HG03097 (cell line): ENCODE measurements at regions not wholly inside any gene's neighbourhood (a gene's known extent, or its start where the extent isn't known, plus 50 kb on each side); places are given as distances from the start of the nearest gene placed in this dataset.
"Not testable (repeated sequence)": the region's sequence is repeated elsewhere in the genome, so short reads cannot be mapped to it uniquely, and the experiment has no call there.

Source experiments
- ATAC-seq: cut with Tn5 transposase; IDR thresholded peaks from one replicate; pipeline ENCODE4 v1.9.1; 2021; ENCODE audit not compliant: unreplicated experiment, low FRiP score

DNA sequence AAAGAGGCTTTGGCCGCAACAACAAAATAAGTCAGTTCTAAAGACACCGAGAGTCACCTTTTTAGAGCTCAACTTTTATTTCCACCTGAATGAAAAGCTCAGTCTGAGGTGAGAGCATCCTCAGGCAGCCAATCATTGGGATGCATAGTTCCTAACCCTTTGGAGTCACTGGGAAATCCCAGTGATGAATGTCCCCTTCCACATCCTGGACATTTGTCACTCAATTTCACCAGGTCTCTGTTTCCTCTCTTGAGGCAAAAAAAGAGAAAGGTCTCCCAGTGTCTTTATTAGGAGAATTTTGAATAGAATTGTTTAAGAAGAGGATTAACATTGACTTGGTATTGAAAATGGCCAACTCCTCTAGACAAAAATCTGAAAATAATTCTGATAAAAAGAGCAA lies 137.5 kb upstream of the SPRED1 start:
- no peak for ATAC-seq

DNA sequence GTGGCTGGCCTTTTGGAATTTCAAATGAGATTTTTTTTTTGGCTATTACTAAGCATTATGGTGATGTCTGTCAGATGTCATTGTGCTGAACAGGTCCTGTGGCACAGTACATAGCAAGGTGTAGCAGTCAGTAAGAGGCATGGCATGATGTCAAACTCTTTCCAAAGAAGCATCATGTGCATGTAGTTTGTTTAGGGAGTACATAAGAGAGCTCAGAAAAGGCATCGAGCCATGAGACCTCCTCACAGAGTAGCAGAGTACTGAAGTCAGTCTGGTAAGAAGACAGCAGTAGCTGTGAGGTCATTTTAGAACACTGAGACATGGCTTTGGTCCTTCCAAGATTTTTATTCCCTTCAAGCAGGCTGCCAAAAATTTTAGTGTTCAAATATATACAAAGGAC lies 134.9 kb upstream of the SPRED1 start:
- no peak for ATAC-seq

DNA sequence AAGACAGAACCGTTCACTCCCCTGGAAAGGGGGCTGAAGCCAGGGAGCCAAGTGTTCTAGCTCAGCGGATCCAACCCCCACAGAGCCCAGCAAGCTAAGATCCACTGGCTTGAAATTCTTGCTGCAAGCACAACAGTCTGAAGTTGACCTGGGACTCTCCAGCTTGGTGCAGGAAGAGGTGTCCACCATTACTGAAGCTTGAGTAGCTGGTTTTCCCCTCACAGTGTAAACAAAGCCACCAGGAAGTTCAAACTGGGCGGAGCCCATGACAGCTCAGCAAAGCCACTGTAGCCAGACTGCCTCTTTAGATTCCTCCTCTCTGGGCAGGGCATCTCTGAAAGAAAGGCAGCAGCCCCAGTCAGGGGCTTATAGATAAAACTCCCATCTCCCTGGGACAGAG lies 132.8 kb upstream of the SPRED1 start:
- not testable (repeated sequence) for ATAC-seq

DNA sequence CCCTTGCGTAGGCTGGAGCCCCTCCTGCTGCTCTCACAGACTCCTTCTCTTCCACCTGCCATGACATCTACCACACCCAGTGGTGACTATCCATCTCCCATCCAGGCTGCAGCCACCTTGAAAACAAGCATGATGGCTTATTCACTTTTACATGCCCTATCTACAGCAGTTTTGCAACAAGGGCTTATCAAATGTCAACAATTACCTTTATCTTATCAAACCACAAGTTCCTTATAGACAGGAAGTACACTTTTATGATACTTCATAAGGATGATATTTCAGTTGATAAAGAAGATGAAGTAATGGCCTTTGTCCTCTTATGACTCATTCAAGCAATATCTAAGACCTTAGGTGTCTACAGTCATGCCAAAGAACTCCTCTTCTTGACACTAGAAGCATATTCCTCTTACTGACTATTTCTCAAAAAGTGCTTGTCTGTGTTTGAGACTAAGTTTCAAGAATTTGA lies 125.3 kb upstream of the SPRED1 start:
- no peak for ATAC-seq

DNA sequence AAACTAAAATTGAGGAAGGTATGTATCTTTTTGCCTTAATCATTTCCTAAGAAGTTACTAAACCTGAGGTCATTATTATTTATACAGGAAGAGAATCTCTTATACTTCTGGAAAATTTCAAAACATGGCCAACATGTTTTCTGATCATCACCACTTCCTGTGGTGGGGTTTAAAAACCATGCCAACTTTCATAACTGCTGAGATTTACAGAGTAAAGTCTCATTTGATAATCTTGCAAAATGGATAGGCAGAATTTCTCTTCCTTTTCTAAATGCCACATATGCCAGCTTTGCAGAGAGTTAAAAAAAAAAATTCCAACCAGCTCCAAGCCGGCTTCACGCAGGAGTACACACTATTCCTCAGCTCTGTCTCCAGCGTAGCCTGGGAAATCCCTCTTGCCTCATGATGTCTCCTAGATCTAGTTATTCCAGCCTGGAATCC lies 124.3 kb upstream of the SPRED1 start:
- no peak for ATAC-seq

DNA sequence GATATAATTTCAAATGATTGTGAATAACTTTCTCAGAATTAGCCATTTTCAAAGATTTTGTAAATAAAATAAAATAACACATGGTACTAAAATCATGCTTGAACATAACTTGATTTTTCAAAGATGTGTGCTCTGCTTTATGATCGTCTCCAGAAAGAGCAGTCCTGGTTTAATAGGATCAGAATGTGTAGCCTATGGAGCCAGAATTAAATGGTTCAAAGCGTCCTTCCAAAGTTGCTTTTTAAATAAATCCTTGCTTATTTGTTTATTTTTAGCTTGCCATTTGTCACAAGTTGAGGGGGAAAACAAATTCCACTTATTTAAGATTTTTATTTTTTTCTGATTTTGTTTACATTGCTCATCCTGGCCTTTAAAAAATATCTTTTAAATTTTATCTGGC lies 123.7 kb upstream of the SPRED1 start:
- ATAC-seq, result no peak

GRCh38 chr15:38129531-38130204 lies 123.0 kb upstream of the SPRED1 start:
- ATAC-seq, result no peak

- no peak for ATAC-seq
Measured at GRCh38 chr15:38130205-38130567, 122.5 kb upstream of the SPRED1 start.

DNA sequence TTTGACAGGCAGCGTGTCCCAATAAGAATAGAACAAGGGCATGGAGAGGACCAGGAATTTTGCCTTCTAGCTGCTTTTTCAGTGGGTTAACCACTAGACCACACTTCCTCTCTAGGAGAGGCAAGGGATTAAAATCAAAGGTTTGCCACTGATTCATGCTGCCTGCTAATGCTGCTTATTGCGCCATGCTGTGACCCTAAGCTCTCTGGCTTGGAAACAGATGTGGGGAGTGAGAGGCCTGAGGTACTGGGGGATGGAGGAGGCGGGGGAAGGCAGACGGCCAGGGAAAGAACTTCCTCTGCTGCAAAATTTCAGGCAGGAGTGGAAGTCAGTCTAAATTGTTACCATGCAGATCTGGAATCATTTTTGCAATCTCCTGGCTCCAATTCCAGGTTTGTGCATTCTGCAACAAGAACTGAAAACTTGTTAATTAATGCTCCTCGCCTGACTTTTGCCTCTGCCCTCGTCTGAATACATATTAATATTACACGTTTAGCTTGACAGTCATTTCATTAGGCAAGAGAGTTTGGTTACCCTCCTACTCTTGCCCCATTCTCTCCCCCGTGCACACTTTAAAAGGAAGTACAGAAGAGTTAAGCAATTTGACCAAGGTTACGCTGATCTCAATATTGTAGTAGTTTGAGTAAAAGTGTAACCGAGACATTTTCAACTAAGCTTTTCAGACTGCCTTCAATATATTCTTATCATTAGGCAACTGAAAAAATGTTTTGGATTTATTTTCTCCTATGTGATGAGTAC lies 121.7 kb upstream of the SPRED1 start:
- no peak for ATAC-seq

DNA sequence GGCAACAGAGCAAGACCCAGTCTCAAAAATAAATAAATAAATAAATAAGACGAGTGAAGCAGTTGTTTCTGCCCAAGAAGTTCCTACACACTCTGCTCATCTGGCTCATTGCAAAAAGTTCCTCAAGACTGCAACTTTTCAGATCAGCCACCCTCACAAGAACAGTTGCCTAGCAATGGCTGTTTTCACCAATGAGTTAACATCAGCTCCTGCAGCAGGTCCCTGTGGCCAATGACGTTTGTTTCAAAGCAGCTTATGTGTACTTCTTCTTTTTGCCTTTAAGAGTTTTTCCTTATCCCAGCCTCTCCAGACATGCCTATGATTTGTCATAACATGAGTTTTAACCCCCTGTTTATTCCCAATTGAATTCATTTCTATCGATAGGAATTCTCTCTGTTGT lies 118.4 kb upstream of the SPRED1 start:
- no peak for ATAC-seq

GRCh38 chr15:38142195-38142594 lies 110.4 kb upstream of the SPRED1 start:
- ATAC-seq, result not testable (repeated sequence)

- no peak for ATAC-seq
Measured at GRCh38 chr15:38144921-38145320, 107.7 kb upstream of the SPRED1 start.

- ATAC-seq, result no peak
Measured at GRCh38 chr15:38145651-38146111, 107.0 kb upstream of the SPRED1 start.

DNA sequence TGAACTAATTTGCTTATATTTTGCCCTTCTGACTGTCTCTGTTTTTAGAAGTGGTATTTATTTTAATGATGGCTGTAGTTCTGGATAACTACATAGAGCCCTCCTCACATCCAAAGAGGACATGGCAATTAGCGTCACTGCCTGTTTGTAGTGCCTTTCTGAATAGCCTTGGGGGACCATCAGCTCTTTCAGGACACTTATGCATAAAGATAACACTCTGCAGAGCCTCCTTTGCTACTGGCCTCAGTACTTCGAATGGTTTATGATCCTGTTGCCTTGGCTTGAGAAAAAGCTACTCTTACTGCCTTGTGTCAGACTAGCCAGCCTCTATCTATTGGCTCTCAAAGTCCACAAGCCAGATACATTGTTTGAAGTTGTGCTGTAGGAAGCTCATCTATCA lies 105.4 kb upstream of the SPRED1 start:
- no peak for ATAC-seq

GRCh38 chr15:38148471-38148870 lies 104.2 kb upstream of the SPRED1 start:
- ATAC-seq, result no peak

GRCh38 chr15:38149315-38149714 lies 103.3 kb upstream of the SPRED1 start:
- ATAC-seq, result no peak

DNA sequence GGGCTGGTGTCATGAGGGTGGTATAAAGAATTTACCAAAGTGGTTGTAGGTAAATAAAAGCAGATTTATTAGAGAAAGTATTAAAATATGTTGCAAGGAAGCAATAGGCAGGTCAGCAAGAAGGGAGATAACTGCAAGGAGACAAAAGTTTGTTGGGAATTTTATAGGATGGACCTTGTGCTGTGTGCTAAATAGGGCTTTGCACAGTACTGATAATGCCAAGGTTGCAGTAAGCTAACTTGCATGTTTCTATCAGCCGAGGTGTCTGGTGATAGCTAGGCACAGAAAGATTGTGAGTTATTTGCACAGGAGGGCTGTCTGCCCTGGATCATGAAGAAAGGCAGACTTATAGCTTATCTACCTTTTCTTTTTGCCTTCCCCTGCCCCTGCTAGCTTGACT lies 102.5 kb upstream of the SPRED1 start:
- ATAC-seq, result no peak

DNA sequence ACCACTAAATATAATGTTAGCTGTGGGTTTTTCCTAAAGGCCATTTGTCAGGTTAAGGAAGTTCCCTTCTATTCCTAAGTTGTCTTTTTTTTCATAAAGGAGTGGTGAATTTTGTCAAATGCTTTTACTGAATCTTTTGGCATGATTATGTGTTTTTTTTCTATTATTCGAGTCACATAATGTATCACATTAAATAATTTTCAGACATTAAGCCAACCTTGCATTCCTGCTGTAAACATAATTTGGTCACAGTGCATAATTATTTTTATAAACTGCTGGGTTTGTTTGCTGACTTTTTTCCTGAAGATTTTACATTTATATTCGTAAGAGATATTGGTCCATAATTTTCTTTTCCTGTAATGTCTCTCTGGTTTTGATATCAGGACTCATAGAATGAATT lies 101.8 kb upstream of the SPRED1 start:
- ATAC-seq, result no peak

GRCh38 chr15:38153781-38154180 lies 98.9 kb upstream of the SPRED1 start:
- ATAC-seq, result no peak

GRCh38 chr15:38154255-38154654 lies 98.4 kb upstream of the SPRED1 start:
- no peak for ATAC-seq

DNA sequence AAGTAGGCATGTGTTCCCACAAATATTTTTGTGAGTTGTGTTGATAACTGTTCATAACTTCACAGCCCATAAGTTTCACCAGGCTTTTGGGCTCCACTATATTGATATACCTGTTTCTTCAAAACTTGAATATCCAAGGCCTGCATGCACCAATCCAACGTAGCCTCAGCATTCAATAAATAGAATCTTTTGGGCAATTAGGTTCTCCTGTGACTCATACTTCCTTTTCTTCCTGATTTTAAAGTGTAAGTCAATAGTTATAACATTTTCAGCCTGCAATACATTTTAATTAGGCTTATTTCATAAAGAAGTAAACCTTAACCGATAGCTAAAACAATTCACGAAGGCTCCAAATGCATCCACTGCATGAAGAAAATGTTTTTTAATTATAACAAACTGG lies 97.8 kb upstream of the SPRED1 start:
- ATAC-seq, result no peak

- no peak for ATAC-seq
Measured at GRCh38 chr15:38163658-38164057, 89.0 kb upstream of the SPRED1 start.
